Stimulated activated CD8-positive, alpha-beta memory T cell treated with anti-CD3 and anti-CD28 coated beads, Interleukin-7, amount 100 ng/mL, for 48 hours (primary cell): ENCODE measurements at regions not wholly inside any gene's neighbourhood (a gene's known extent, or its start where the extent isn't known, plus 50 kb on each side); places are given as distances from the start of the nearest gene placed in this dataset.
"Not testable (repeated sequence)": the region's sequence is repeated elsewhere in the genome, so short reads cannot be mapped to it uniquely, and the experiment has no call there.

Experiments used
- DNase-seq, 2 donors: peaks; one replicate each; pipeline ENCODE4 v3.0.0-alpha.2; 2020; ENCODE audit warnings: low read depth in 1 of 2; ENCODE audit errors: extremely low read depth in 1 of 2

DNA sequence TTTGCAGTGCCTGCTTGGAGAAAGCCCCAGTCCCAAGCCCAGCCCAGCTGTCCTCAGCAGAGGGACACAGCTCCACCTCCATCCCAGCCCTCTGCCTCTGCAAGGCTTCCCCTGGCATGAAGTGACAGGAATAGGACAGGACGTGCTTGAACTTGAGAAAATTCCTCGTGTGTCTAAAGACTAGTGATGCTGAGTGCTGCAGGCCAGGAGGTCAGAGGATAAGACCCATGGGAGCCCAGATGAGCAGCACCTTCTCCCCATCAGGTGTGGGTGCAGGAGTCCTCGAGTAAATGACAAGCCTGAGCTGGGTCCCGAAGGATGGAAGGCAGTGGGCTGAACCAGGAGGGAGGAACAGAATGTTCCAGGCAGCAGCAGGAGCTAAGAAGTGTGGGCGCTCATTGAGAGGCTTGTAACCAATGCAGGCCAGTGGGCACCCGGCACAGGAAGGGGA is 67.8 kb upstream of the UXS1 start:
- no peak for DNase-seq

DNA sequence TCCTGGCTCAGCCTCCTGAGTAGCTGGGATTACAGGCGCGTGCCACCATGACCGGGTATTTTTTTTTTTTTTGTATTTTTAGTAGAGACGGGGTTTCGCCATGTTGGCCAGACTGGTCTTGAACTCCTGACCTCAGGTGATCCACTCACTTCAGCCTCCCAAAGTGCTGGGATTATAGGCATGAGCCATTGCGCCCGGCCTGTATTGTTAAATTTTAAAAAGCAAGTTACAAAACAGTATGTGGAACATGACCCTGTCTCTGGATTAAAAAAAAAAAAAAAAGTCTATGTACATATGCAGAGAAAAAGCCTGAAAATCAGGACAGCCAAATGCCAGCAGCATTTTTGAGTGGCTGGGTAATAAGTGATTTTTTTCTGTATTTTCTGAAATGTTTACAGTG is 64.8 kb upstream of the UXS1 start:
- not testable (repeated sequence) for DNase-seq

DNA sequence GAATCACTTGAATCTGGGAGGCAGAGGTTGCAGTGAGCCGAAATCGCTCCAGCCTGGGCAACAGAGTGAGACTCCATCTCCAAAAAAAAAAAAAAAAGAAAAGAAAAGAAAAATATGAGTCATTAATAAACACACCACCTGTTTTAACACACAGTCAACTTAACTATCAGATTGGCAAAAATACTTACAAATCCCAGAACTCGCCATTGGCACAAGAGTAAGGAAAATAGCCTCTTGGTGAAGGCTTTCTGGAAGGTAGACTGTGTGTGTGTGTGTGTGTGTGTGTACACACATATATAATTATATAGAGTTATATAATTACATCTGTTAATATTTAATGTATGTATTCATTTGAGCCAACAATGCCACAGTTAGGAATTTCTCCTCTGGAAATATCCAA is 63.7 kb upstream of the UXS1 start:
- no peak for DNase-seq

DNA sequence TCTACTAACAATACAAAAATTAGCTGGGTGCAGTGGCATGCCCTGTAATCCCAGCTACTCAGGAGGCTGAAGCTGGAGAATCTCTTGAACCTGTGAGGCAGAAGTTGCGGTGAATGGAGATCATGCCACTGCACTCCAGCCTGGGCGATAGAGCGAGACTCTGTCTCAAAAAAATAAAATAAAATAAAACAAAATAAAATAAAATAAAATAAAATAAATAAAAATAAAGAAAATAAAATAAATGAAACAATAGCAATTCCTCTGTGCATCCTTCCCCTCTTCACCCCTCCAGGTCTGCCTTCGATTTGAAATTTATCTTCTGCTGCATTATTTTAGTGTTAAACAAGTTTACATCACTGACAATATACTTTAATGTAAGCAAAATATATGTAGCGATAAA is 63.0 kb upstream of the UXS1 start:
- no peak for DNase-seq

DNA sequence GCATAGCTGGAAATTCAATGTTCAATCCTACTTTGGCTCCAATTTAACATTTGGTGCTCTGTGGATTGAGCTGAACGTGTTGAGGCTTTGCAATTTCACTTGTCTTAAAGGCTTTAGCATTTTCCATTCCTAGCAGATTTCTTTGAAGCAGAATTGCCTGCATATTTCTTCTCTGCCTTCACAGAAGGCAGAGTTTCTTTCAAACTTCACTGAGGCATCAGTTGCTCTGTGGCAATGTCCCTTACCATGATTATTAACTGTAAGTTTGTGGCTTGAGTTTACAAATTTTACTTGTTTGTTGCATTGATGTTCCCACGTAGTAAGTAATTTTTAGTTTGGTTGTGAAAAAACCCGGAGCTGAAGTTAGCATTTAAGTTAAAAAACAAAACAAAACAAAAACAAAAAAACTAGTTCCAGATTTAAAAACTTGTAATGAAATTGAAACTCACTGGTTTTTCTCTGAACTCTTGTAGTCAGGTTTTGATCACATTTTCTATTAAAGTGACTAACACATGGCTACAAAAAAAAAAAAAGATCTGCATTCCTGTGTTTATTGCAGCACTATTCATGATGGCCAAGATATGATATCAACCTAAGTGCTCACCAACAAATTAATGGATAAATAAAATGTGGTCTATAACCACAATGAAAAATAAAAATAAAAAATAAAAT is 55.2 kb upstream of the UXS1 start:
- not testable (repeated sequence) for DNase-seq

DNA sequence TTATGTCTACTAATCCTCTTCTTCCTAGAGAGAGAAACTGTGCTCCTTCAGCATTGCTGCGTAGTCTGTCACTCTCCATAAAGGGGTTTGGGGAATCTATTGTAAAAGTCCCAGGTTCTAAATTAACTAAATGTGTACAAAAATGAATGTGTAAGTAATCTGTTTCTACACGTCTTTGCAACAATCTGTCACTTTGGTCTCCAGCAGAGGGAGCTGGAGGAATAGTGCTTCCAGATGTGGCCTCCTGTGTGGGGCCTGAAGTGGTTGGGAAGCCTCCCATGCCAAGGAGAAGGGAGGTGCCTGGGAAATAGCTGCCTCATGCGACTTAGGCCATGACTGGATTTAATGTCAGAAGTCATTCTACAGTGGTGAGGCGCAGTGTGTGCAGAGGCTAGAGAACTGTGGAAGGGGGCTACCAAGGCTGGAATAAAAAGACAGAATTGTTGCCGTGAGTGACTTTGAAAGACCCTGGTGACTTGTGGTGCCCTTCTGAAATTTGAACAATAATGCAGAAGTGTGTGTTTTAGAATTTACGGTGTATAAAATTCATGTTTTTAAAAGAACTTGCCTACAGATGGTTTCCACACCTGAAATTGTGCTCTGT is 54.5 kb upstream of the UXS1 start:
- DNase-seq, result not testable (repeated sequence)
